ENCODE measurements at regions not wholly inside any gene's neighbourhood (a gene's known extent, or its start where the extent isn't known, plus 50 kb on each side); places are given as distances from the start of the nearest gene placed in this dataset.

DNA sequence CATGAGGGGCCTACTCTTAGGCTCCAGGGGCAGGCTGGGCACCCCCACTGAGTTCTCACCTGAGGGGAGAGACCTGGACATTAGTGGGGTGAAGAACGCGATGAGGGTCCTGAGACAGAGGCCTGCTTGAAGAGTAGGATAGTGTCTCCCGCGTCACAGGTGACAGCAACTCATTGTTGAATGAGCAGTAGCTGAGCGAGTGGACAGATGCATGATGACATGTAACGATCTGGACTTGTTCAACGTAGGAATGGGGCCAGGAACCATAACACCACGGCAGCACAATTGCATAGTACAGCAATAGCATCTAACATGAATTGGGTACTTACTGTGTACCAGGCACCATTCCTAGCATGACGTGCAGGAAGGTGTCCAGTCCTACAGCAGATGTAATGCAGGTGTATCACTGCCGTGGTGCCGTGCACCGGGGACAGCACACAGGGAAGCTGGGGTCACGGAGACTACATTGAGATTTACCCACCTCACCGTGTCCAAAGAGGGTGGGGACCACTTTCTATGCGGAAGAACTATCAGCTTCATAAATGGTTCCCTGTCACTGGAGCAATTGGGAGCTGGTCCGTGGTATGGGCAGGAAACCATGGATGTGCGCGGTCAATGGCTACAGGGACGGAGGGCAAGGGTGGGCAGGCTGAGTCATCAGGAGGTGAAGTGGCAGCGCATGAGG lies 1019.1 kb downstream of the TBC1D22A start:
- no TSS peak for BruUV-seq (replicated peaks)
- ATAC-seq (no peak), DNase-seq (no peak)
- Histone ChIP-seq H2AFZ (ENCODE audit: low read length) (no peak overlapping the region), H3K9me2 (replicated peaks; ENCODE audit: low read length) (no peaks in the 10 kb centered on the region), H3K9me3 (ENCODE audit: low read length) (no peaks in the 10 kb centered on the region), H3K27me3 (ENCODE audit: low read length) (no peaks in the 10 kb centered on the region), H3K27ac (ENCODE audit: low read length) (no peak overlapping the region), H3F3A (ENCODE audit: low read length, unreplicated experiment) (no peaks in the 10 kb centered on the region), H3K9ac (ENCODE audit: low read length) (no peak overlapping the region), H3K79me2 (ENCODE audit: low read length) (no peaks in the 10 kb centered on the region), H4K20me1 (ENCODE audit: low read length) (no peaks in the 10 kb centered on the region), H3K4me3 (ENCODE audit: low read length) (no peak overlapping the region), H3K4me2 (ENCODE audit: low read length) (no peak overlapping the region), H3K4me1 (ENCODE audit: insufficient read depth, low read length) (no peaks in the 10 kb centered on the region), H3K36me3 (ENCODE audit: low read depth, low read length) (no peaks in the 10 kb centered on the region)
- ChIA-PET POLR2A (ENCODE audit: unreplicated experiment) (no interaction called here), CTCF (no interaction called here)
- TF ChIP-seq EZH2 (IDR thresholded peaks at IDR 0.05; ENCODE audit: low read length, unreplicated experiment) (no peak), CTCF (conservative IDR thresholded peaks at IDR 0.05; ENCODE audit: low read depth, low read length) (no peak), EZH2phosphoT487 (IDR thresholded peaks at IDR 0.05; ENCODE audit: borderline replicate concordance, low read length) (no peak)
- intact Hi-C loops (cut with micrococcal nuclease) = no loop called here

DNA sequence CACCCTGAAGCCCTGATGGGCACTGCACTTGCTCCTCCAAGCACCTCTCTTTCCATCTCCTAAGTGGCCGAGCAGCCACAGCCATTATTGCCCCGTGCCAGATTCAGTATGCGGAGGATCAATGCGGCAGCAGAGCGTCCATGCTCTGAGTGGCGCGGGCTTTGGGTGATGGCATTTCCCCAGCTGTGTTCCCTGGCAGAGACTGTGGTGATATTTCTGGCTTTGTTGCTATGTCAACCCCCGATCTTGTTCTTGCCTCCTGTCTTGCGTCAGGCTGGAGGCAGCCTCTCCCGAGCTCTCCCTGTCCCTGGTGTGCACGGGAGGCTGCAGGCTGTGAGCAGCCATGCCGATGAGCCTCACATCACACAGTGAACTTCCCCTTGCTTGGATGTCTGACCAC lies 1018.6 kb downstream of the TBC1D22A start:
- Histone ChIP-seq H3K4me1 (ENCODE audit: insufficient read depth, low read length) (peaks cover 4% of the 10 kb centered on the region), H3K79me2 (ENCODE audit: low read length) (no peaks in the 10 kb centered on the region), H3K4me3 (ENCODE audit: low read length) (no peak overlapping the region), H3K27me3 (ENCODE audit: low read length) (no peaks in the 10 kb centered on the region), H3F3A (ENCODE audit: low read length, unreplicated experiment) (no peaks in the 10 kb centered on the region), H2AFZ (ENCODE audit: low read length) (no peak overlapping the region), H3K36me3 (ENCODE audit: low read depth, low read length) (no peaks in the 10 kb centered on the region), H3K9me2 (replicated peaks; ENCODE audit: low read length) (no peaks in the 10 kb centered on the region), H3K4me2 (ENCODE audit: low read length) (no peak overlapping the region), H3K9ac (ENCODE audit: low read length) (no peak overlapping the region), H3K9me3 (ENCODE audit: low read length) (no peaks in the 10 kb centered on the region), H4K20me1 (ENCODE audit: low read length) (no peaks in the 10 kb centered on the region), H3K27ac (ENCODE audit: low read length) (no peak overlapping the region)
- no peak for ATAC-seq
- BruUV-seq (replicated peaks) = no TSS peak
- intact Hi-C loops (cut with micrococcal nuclease) = no loop called here
- TF ChIP-seq EZH2phosphoT487 (IDR thresholded peaks at IDR 0.05; ENCODE audit: borderline replicate concordance, low read length) (no peak), EZH2 (IDR thresholded peaks at IDR 0.05; ENCODE audit: low read length, unreplicated experiment) (no peak), CTCF (conservative IDR thresholded peaks at IDR 0.05; ENCODE audit: low read depth, low read length) (no peak)
- no peak for DNase-seq
- ChIA-PET POLR2A (ENCODE audit: unreplicated experiment) (no interaction called here), CTCF (no interaction called here)

GRCh38 chr22:47780281-47780875 lies 1017.9 kb downstream of the TBC1D22A start:
- H3K36me3 ChIP-seq (ENCODE audit: low read depth, low read length) = no peaks in the 10 kb centered on the region
- DNase-seq (no peak), ATAC-seq (no peak)
- no peaks in the 10 kb centered on the region for H3F3A ChIP-seq (ENCODE audit: low read length, unreplicated experiment)
- no peaks in the 10 kb centered on the region for H4K20me1 ChIP-seq (ENCODE audit: low read length)
- no peaks in the 10 kb centered on the region for H3K27me3 ChIP-seq (ENCODE audit: low read length)
- H3K9me3 ChIP-seq (ENCODE audit: low read length) = no peaks in the 10 kb centered on the region
- no peak overlapping the region for H3K27ac ChIP-seq (ENCODE audit: low read length)
- H3K9me2 ChIP-seq (replicated peaks; ENCODE audit: low read length) = no peaks in the 10 kb centered on the region
- H3K4me1 ChIP-seq (ENCODE audit: insufficient read depth, low read length) = peaks cover 10% of the 10 kb centered on the region
- no peaks in the 10 kb centered on the region for H3K79me2 ChIP-seq (ENCODE audit: low read length)
- CTCF ChIA-PET = no interaction called here
- H3K4me2 ChIP-seq (ENCODE audit: low read length) = no peak overlapping the region
- no peak overlapping the region for H3K9ac ChIP-seq (ENCODE audit: low read length)
- intact Hi-C loops (cut with micrococcal nuclease) = no loop called here
- H3K4me3 ChIP-seq (ENCODE audit: low read length) = no peak overlapping the region
- POLR2A ChIA-PET (ENCODE audit: unreplicated experiment) = no interaction called here
- H2AFZ ChIP-seq (ENCODE audit: low read length) = no peak overlapping the region
- BruUV-seq (replicated peaks) = no TSS peak
- TF ChIP-seq CTCF (conservative IDR thresholded peaks at IDR 0.05; ENCODE audit: low read depth, low read length) (no peak), EZH2phosphoT487 (IDR thresholded peaks at IDR 0.05; ENCODE audit: borderline replicate concordance, low read length) (no peak), EZH2 (IDR thresholded peaks at IDR 0.05; ENCODE audit: low read length, unreplicated experiment) (no peak)

Data from PC-3 (cell line).